NCI-H82 treated with DMSO at 0.1 percent for 48 hours (cell line): ENCODE measurements at regions not wholly inside any gene's neighbourhood (a gene's known extent, or its start where the extent isn't known, plus 50 kb on each side); places are given as distances from the start of the nearest gene placed in this dataset.

Experiments
- DNase-seq: peaks from one replicate; lab custom pipeline; 2025; ENCODE audit not compliant: unreplicated experiment; lab: John Stamatoyannopoulos, UW

DNA sequence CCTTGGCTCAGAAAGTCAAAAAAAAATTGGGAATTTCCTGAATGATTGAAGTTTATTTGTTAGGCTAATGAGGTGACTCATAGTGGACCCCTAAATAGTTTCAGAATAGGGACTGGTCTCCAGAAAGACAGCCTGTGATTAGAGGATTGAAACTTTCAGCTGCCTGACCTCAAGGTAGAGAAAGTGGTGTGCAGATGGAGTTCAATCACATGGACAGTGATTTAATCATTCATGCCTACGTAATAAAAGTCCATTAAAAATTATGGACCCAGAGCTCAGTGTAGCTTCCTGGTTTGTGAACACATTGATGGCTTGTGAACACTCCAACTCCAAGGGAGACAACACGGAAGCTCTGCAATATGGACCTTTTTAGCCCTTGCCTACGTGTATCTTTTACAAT is 533.2 kb upstream of the PCDH9 start:
- no peak for DNase-seq

DNA sequence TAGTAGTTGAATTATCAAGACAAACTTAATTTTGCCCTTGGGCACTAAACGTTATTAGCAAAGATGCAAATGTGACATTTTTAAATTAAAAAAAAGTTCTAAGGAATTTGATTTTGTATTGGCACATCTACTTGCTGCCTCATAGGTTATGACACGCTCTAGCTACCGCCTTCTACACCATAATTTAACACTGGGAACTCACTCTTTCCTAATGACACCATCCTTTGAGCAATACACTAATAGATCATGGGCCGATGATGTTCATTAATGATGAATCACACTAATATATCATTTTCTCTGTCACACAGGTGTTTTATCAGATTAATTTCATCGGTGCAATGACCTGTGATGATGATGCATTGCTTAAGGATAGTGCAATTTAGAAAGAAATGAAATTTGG is 528.8 kb upstream of the PCDH9 start:
- DNase-seq, result no peak

DNA sequence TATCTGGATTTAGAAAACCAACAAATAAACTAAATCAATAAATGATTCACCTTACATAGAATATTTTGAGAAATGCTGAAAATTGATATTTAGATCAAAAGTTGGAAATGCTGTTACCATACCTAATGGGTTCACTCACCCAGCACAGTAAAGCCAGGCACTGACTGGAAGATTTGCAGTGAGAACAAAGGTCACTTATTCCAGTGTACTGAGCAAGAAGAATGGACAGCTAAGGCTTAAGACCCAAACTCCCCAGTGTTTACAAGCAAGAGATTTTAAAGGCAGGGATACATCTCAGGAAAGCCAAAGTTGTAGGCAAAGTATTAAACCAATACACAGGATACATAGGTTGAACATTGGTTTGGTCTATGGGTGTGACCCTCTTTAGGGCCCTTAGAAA is 523.9 kb upstream of the PCDH9 start:
- DNase-seq, result no peak

DNA sequence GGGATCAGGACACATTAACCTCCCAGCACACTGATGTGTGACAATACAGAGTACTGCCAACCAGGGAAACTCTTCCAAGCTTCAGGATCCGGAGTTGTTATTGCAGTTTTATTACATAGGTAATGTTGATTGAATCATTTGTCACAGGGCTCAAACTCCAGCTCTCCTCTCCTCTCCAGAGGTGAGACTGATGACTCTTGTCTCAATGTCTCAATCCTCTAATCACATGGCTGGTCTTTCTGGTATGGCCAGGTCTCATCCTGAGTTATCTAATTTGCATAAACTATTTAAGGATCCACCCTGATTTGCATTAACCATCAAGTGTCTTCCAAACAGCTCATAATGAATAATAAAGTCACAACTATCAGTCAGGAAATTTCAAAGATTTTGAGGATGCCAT is 522.6 kb upstream of the PCDH9 start:
- no peak for DNase-seq

DNA sequence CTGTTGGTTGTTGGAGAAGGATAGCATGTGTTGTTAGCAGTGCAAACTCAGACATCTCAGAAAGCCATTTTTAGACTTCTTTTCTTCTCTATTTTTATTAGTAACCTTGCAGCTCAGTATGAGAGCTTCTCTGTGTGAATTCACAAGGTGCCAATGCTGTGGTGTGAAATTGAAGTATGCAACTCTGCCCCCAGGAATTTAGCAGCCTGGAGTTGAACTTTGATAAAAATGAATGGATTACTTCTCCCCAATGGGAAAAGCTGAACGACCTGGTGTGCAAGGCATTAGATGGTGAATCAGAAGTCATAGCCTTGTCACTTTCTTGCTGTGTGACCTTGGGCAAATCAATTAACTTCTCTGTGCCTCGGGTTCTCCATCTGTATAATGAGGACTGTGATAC is 512.3 kb upstream of the PCDH9 start:
- no peak for DNase-seq

DNA sequence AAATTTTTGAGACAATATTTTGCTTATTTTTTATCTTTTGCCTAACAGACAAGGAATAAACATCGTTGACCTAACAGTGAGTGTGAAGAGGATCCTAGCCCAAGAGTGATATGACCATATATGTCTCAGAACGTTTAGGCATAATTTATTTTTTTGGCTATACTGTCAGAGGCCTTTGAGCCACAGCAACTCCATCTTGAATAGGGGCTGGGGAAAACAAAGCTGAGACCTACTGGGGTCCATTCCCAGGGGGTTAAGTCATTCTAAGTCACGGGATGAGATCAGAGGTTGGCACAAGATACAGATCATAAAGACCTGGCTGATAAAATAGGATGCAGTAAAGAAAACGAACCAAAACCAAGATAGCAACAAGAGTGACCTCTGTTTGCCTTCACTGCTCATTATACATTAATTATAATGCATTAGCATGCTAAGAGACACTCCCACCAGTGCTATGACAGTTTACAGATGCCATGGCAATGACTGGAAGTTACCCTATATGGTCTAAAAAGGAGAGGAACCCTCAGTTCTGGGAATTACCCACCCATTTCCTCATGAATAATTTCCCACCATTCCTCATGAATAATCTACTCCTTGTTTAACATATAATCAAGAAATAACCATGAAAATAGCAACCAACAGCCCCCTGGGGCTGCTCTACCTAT is 510.9 kb upstream of the PCDH9 start:
- no peak for DNase-seq

DNA sequence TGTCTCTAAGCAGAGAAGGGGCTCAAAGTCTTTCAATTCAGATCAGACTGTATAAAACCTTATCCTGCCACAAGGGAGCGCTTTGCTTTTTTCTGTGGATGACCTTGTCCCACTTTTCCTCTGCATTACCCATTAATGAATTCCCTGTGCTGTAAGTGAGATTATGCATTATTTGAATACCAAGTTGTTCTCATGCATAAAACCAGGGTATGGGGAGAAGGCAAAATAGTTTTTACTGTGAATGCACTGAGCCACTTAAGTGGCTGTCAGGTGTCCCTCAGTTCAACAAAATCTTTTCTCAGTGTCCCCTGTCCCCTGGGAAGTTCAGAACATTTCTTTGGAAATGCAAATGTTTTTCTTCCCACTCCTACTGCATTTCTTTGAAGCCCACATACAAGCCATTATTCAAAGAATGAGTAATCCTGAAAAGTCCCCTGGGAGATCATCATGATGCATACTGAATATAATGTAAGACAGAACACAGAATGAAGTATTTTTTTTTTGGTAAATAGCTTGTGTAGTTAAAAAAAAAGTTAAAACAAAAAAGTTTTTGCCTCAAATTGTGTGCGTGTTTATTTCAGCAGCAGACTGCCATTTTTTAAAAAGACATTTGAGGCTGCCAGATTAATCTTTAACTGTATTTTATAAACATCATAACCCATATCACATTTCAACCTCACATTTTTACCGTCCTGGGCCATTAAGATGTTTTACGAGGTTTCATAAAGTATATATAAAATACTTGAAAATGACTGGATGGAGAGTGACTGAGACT is 506.7 kb upstream of the PCDH9 start:
- peak; percentile 35 for DNase-seq

DNA sequence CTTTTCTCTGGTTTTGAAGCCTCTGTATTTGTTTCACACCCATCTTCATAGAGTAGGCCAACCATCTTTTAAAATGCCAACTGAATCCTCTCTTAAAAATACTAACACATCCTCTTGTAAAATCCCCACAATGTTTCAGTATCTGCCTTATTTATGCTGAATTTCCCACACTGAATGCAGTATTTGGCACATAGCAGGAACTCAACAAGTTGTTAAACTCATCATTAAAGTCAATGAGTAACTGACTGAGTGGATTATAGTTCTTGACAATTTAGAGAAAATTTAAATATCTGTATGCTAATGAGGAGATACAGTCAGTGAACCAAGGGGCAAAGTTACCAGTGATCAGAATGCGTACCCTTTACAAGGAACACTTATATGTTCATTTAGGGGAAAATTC is 505.5 kb upstream of the PCDH9 start:
- no peak for DNase-seq

DNA sequence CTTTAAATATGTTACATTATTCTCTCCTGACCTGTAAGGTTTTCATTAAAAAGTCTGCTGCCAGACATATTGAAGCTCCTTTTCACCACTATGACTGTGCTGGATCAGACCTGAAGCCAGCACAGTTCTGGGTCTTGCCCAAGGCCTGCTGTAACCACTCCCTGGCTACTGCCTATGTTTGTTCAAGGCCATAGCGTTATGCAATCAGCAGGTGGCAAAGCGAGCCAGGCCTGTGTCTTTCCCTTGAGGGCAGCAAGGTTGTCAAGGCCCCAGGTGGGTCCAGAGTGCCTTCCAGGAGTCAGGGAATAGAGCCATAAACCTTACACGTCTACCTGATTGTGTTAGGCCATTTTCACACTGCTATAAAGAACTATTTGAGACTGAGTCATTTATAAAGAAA is 496.8 kb upstream of the PCDH9 start:
- DNase-seq, result no peak

DNA sequence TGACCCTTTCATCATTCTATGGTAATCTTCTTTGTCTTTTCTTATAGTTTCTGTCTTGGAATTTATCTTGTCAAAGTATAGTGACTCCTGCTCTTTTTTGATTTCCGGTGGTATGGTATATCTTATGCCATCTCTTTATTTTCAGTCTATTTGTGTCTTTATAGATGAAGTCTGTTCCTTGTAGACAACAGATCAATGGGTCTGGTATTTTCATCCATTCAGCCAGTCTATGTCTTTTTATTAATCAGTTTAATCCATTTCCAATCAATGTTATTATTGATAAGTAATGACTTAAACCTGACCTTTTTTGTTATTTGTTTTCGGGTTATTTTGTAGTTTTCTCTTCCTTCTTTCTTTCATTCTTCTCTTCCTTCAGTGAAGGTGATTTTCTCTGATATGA is 495.9 kb upstream of the PCDH9 start:
- DNase-seq, result no peak

DNA sequence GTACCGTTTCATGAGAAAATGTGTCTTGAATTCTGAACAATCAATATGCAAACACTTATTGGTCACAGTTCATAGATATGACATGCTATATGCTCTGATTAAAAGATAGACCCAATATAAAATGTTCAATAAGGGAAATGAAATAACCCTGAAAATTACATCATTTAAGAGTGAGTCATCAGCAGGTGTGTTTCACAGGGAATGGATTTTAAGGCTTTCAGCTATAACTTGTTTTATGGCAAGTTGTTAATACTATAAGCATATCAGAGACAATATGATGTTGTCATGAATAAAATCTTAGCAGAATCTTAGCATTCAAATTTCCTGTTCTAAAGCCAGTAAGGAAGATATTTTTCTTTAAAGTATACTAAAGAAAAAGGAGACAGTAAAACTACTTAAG is 483.4 kb upstream of the PCDH9 start:
- no peak for DNase-seq

DNA sequence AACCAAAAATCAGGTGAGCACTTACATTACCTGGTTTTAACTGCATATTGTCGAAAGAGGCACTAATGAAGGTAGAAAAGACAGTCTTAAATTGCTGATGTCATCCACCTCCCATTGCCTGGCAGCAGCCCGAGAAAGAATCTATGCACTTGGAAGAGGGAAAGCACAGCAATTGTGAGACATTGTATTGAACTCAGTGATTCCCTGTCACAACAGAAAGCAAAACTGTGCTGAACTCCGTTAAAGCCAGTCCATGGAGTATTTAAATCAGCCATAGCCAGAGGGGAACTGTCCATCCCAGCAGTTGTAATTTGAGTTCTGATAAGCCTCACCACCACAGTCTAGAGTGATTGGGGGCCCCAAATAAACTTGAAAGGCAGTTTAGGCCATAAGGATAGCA is 466.6 kb upstream of the PCDH9 start:
- DNase-seq, result no peak

DNA sequence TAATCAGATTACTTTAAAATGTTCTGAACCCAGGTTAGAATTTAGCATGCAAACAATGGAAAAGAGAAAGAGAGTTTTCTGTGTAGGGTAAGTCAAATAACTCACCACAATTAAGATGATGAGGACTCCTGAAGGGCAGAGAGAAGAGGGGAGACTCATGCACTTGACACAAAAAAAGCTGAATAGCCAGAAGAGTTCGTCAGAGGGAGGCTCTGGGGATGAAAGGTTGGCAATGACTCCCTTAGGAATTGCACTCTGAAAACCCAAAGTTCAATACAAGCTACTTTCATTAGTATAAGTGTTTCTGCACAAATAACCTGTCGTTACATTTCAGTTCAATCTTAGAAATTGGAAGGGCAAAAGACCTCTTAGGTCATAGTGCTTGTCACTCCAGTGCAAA is 434.4 kb upstream of the PCDH9 start:
- DNase-seq, result no peak

DNA sequence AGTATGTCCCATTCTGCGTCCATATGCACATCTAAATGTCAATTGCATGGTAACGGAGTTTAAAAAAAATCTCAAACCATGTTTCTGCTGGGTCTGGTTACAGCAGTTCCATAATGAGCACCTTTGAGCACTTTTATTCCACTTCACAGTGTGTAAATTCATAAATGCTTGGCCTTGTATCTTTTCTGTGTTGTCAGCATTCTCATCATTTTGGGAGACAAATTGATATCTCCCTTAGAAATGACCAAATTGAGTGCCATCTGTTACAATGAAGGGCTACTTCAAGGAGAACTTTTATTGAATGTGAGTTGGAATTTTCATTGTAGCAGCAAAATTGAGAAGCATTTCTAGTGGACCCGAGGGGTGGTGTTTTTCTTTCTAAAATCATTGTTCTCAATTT is 432.9 kb upstream of the PCDH9 start:
- no peak for DNase-seq

DNA sequence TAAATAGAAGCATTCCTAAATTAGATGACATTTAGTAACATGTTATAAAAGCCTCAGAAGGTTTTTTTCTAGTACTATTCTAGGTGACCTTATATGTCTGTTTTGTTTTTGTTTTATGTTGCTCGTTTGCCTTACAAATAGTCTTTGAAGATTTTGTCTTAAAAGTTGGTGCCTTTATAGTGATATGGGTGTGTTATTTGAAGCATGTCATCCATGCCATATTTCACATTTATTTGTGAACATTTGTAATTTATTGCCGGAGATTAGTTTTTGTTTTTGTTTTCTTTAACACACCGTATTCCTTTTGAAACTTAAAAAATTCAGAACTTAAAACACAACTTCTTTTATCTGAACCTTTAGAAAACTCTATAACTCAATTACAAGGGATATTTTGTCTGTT is 422.8 kb upstream of the PCDH9 start:
- no peak for DNase-seq

DNA sequence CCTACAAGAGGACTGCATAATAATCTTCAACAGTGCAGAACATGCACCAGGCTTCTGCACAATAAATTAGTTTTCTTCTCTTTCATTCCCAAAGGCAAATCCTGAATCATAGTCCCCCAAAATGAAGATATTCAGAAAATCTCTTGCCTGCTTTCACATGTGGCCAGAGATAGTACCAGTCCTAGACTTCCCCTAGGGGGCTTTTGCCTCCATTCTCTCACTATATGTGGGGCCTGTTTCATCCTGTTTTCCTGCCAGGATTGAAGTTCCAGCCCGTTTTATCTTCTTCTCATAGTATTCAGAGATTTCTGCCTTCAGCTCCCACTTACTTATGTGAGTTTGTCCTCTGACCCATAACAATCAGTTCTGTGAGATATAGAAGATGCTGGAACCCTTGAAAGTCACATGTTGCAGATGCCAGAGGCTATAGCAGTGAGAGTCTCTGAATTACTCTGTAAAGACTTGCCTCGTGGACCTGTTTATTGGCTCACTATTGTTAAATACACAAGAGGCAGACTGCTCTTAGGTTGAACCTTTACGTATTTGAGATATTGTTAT is 421.9 kb upstream of the PCDH9 start:
- no peak for DNase-seq

DNA sequence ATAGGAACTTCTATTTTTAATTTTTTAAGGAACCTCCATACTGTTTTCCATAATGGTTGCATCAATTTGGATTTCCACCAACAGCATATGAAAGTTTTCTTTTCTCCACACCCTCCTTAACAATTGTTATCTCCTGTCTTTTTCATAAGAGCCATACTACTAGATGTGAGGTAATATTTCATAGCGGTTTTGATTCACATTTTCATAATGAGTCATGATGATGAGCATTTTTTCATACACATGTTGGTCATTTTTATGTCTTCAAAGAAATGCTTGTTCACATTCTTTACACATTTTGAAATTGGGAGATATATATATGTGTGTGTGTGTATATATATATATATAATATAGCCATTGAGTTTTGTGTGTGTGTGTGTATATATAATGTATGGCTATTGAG is 420.3 kb upstream of the PCDH9 start:
- no peak for DNase-seq

DNA sequence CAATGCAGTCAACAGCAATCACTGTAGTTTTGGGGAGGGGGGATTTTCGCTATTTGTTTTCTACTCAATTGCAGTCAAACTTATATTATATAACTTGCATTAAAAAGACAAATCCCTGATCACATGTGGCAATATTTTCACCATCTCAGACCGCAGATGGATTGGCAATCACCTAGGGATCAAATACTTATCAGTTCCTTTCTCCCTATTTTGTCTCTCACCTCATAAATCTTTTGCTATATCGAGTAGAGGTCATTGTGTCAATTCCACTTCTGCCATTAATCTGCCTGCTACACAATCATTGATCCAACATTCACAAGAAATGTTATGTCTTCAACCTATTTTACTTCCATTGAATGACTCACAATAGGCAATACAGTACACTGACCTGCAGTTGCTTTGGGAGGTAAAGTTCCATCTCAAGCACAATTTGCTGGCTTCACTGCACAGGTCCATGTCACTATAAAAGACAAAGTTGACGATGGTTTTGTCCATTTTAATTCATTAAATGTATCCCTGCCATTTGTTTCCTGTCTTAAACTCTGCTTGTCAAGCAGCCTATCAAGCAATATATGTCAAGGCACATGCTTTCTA is 415.8 kb upstream of the PCDH9 start:
- no peak for DNase-seq

DNA sequence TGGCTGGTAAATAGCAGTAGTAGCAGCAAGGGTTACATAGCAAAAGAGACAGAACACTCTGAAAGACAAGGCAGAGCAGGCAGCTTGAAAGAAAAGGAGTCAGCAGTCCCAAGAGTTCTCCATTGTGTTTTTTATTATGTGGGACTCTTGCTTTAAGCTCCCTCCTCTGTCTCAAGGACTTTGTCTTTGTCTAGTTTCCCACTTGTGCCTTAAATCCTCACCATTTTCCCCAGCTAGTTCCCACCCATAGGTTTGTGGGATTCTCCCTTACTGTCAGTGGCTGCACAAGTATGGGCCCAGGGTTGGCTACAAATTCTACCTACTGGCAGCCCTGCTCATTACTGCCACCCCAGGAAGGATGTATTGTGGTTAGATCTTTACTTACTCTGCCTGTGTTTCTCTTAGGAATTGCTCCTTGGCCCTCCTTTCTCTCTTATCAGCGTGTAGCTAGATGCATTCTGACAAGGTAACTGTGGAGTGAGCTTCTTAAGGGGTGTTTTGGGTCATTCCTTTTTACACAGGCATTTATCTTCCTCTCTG is 413.4 kb upstream of the PCDH9 start:
- no peak for DNase-seq

DNA sequence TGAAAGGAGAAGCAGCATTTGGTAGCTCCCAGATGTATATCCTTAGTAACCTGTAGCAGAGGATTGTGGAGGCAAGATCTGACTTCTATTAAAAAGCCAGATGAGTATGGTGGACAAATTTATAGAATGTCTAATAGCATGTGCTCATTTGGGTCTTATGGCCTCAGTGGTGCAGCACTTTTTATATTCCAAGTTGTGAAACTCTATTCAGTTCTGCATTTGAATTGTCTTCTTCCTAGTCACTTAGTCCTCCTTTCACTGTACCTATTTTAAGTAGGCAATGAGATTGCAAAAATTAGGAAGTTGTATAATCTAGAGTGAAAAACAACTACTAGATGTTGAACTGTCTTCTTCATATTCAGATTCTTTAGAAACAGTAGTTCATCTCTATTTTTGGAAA is 412.5 kb upstream of the PCDH9 start:
- DNase-seq, result no peak

DNA sequence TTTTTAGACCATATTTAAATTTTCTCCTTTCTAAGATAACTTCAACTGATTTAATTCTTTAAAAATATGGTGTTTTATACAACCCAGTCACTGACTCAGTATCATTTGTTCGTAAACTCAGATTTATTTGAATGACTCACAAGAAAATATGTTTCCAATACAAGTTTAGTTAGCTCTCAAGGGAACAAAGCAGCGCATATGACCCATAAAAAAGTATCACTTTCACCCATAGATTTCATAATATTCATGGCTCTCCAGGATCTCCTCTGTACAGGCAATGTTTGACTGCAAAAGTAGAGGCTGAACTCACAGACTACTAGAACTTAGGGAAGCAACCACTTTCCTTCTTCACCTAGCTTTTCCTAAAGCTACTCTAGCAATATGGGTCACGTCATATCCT is 405.6 kb upstream of the PCDH9 start:
- no peak for DNase-seq

DNA sequence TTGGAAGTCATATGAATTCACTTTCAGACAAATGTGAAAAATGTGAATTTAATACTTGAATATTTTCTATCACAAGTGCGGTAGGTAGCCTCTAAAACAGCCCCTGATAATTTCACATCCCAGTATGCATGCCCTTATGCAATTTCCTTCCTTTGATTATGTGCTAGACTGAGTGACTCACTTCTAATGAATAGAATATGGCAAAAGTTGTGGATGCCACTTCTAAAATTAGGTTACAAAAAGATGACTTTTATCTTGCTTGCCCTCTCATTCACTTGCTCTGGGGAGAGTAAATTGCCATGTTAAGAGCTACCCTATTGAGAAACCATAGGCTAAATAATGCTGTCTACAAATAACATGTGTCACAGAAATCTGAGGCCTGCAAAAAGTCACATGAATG is 402.5 kb upstream of the PCDH9 start:
- no peak for DNase-seq
